Nephron (organoid): ENCODE measurements at regions not wholly inside any gene's neighbourhood (a gene's known extent, or its start where the extent isn't known, plus 50 kb on each side); places are given as distances from the start of the nearest gene placed in this dataset.
"Not testable (repeated sequence)": the region's sequence is repeated elsewhere in the genome, so short reads cannot be mapped to it uniquely, and the experiment has no call there.

Experiments
- H3K27ac Mint-ChIP-seq, 3 experiments: 2 replicates each; pipeline ENCODE4 v1.8.0; 2020; ENCODE audit warnings: mixed read lengths in 3 of 3, mild to moderate bottlenecking in 2 of 3, moderate library complexity in 1 of 3
- H3K27me3 Mint-ChIP-seq: 2 replicates; pipeline ENCODE4 v1.8.0; 2021; ENCODE audit warnings: low read depth, mild to moderate bottlenecking, moderate library complexity, mixed read lengths
- H3K36me3 Mint-ChIP-seq: 2 replicates; pipeline ENCODE4 v1.8.0; 2020; ENCODE audit warnings: low read depth, mixed read lengths
- H3K4me1 Mint-ChIP-seq: 2 replicates; pipeline ENCODE4 v1.8.0; 2020; ENCODE audit warnings: mixed read lengths
- H3K4me3 Mint-ChIP-seq, 3 experiments: 2 replicates each; pipeline ENCODE4 v1.8.0; 2020; ENCODE audit warnings: mild to moderate bottlenecking in 3 of 3, mixed read lengths in 3 of 3, moderate library complexity in 2 of 3
- H3K9me3 Mint-ChIP-seq: 2 replicates; pipeline ENCODE4 v1.8.0; 2020; ENCODE audit warnings: mixed read lengths
- CTCF ChIP-seq, 3 experiments: fragments of 200-600 bp; sonication (generic); IDR thresholded peaks; one replicate each; pipeline ENCODE4 v1.5.0; 2021; ENCODE audit warnings: antibody characterized with exemption in 3 of 3; ENCODE audit not compliant: unreplicated experiment in 3 of 3

- Mint-ChIP-seq H3K27ac (no peak overlapping the region), H3K27me3 (no peaks in the 10 kb centered on the region), H3K4me3 (no peak overlapping the region), H3K4me1 (no peaks in the 10 kb centered on the region), H3K9me3 (peaks cover 36% of the 10 kb centered on the region), H3K36me3 (no peaks in the 10 kb centered on the region)
- TF ChIP-seq CTCF (IDR thresholded peaks at IDR 0.05; ENCODE audit: unreplicated experiment in 3 of 3), result no peak
Measured at GRCh38 chr12:30564394-30564793, 131.3 kb downstream of the IPO8 start.

- TF ChIP-seq CTCF (IDR thresholded peaks at IDR 0.05; ENCODE audit: unreplicated experiment in 3 of 3), result no peak
- Mint-ChIP-seq H3K9me3 (peaks cover 23% of the 10 kb centered on the region), H3K36me3 (no peaks in the 10 kb centered on the region), H3K4me1 (no peaks in the 10 kb centered on the region), H3K27ac (no peak overlapping the region), H3K27me3 (peaks cover 5% of the 10 kb centered on the region), H3K4me3 (no peak overlapping the region)
Measured at GRCh38 chr12:30548203-30548602, 147.5 kb downstream of the IPO8 start.

DNA sequence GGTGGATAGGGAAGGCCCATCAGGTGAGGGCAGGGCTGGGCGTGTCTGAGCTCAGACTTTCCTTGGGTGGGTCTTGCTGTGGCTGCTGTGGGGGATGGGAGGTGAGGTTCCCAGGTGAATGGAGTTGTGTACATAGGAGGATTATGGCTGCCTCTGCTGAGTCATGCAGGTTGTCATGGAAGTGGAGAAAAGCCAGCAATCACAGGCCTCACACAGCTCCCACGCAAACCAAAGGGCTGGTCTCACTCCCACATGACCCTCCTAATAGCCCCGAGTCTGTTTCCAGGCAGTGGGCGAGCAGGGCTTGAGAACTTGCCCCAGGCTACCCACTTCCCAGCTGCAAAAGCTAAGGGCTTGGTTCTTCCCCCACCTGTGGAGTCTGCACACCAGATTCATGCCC is 149.5 kb downstream of the IPO8 start:
- Mint-ChIP-seq H3K9me3 (peaks cover 43% of the 10 kb centered on the region), H3K27me3 (no peaks in the 10 kb centered on the region), H3K4me1 (no peaks in the 10 kb centered on the region), H3K27ac (no peak overlapping the region), H3K36me3 (no peaks in the 10 kb centered on the region), H3K4me3 (no peak overlapping the region)
- TF ChIP-seq CTCF (IDR thresholded peaks at IDR 0.05; ENCODE audit: unreplicated experiment in 3 of 3), result no peak

- not testable (repeated sequence) for H3K27ac Mint-ChIP-seq, H3K4me1 Mint-ChIP-seq, H3K27me3 Mint-ChIP-seq, H3K36me3 Mint-ChIP-seq, H3K4me3 Mint-ChIP-seq
- peaks cover 50% of the 10 kb centered on the region for H3K9me3 Mint-ChIP-seq
Measured at GRCh38 chr12:30544704-30545103, 151.0 kb downstream of the IPO8 start.

DNA sequence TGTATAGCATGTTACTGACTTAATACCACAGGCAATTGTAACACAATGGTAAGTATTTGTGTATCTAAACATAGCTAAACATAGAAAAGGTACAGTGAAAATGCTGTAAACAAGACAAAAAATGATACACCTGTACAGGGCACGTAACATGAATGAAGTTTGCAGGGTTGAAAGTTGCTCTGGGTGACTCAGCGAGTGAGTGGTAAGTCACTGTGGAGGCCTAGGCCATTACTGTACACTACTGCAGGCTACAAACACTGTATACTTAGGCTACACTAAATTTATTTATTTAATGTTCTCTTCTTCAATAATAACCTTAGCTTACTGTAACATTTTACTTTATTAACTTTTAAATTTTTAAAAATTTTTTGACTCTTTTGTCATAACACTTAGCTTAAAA is 158.4 kb downstream of the IPO8 start:
- H3K27me3 Mint-ChIP-seq, result no peaks in the 10 kb centered on the region
- TF ChIP-seq CTCF (IDR thresholded peaks at IDR 0.05; ENCODE audit: unreplicated experiment in 3 of 3), result no peak
- H3K4me1 Mint-ChIP-seq, result no peaks in the 10 kb centered on the region
- H3K36me3 Mint-ChIP-seq, result no peaks in the 10 kb centered on the region
- H3K9me3 Mint-ChIP-seq, result peaks cover 21% of the 10 kb centered on the region
- no peak overlapping the region for H3K27ac Mint-ChIP-seq
- H3K4me3 Mint-ChIP-seq, result no peak overlapping the region

DNA sequence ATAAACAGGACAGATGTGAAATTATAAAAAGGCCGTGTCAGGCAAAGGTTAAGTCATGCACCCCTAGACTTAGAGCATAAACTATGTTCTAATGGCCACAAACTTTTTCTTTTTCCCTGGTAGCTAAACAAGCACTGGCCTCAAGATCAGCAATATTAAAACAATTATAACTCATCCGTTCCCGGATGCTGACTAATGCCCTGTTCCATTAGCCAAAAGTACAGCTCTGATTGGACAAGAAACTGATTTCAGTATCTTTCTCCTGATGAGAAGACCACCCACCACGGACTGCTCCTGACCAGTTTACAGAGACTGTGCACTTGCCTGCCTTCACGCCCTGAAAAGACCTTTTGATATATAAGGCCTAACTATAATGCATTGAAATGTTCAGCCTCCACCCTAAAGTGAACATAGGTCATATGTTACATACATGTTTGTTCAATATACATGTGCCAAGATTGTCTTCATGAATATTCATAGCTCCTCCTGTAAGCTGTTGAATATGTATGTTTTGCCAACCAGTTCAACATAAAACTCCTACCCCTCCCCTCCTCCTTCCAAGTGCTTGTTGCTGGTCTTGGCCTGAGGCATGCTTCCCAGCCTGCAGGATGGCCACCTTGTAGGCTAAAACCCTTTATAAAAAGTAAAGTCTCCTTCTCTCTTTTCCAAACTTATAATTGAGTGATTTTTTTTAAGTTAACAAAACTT is 162.0 kb downstream of the IPO8 start:
- H3K36me3 Mint-ChIP-seq, result no peaks in the 10 kb centered on the region
- TF ChIP-seq CTCF (IDR thresholded peaks at IDR 0.05; ENCODE audit: unreplicated experiment in 3 of 3), result no peak

More for the DNA sequence above, 162.0 kb downstream of the IPO8 start:
- no peaks in the 10 kb centered on the region for H3K4me1 Mint-ChIP-seq
- H3K27me3 Mint-ChIP-seq, result no peaks in the 10 kb centered on the region
- H3K4me3 Mint-ChIP-seq, result no peak overlapping the region
- H3K9me3 Mint-ChIP-seq, result no peaks in the 10 kb centered on the region
- no peak overlapping the region for H3K27ac Mint-ChIP-seq
